BJ (cell line): ENCODE measurements at regions not wholly inside any gene's neighbourhood (a gene's known extent, or its start where the extent isn't known, plus 50 kb on each side); places are given as distances from the start of the nearest gene placed in this dataset.

Source experiments
- CTCF ChIA-PET: fragments of 350-600 bp; formaldehyde crosslinking; extraction: SDS; loops from one replicate; lab custom pipeline; 2021; ENCODE audit warnings: antibody characterized with exemption, inconsistent platforms; lab: Yijun Ruan, JAX
- POLR2A ChIA-PET: fragments of 300-600 bp; sonication (Branson Sonifier 250); formaldehyde crosslinking; extraction: SDS; loops from one replicate; lab custom pipeline; 2021; ENCODE audit warnings: antibody characterized with exemption; lab: Charles Lee
- DNase-seq: peaks from one replicate; pipeline ENCODE4 v3.0.0-alpha.2; 2011; ENCODE audit warnings: low read depth
- H3K27me3 ChIP-seq: 2 replicates; pipeline ENCODE4 v1.6.0; 2011; ENCODE audit warnings: low read length; ENCODE audit not compliant: control insufficient read depth, insufficient read depth
- H3K36me3 ChIP-seq: 2 replicates; pipeline ENCODE4 v1.5.1; 2011; ENCODE audit warnings: low read length; ENCODE audit not compliant: control insufficient read depth, insufficient read depth
- H3K4me3 ChIP-seq: 2 replicates; pipeline ENCODE4 v1.5.1; 2011; ENCODE audit warnings: low read depth, mild to moderate bottlenecking, control low read depth, low read length
- TF ChIP-seq, protein P1 (sequence below): IDR thresholded peaks from 2 replicates; pipeline ENCODE4 v1.5.1; 2011; ENCODE audit warnings: low read depth, mild to moderate bottlenecking, control low read depth, inconsistent platforms, low read length, moderate library complexity; ENCODE audit not compliant: insufficient read depth

DNA sequence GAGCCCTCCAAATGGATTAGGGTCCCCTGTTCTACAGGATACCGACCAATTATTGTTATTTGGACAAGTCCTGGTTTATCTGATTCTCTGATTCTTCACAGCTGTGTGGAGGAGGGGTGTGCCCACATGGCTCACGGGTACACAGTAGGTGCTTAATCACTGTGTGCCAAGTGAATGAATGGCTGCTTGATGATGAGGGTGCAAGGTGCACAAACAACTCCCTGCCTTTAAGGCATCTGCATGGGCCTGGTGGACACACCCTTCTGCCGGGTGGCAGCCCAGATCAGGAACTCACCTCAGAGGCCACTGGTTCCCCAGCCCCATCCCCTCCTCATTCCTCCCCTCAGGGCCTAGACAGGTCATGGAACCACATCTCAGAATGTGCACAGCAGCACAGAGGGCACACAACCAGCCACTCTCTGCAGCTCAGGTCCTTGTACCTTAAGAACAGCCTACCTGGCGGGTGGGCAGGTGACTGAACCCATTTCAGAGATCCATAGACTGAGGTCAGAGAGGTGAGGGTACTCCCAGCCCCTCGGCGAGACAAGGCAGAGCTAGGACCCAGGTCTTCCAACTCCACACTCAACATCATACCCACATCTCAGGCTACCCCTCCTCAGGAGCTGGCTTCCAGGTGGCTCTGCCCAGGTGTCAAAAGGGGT is 50.3 kb downstream of the SHANK2 start:
- Histone ChIP-seq H3K36me3 (no peaks in the 10 kb centered on the region), H3K27me3 (peaks cover 4% of the 10 kb centered on the region; the same call in 1 of the 2 replicates), H3K4me3 (no peak overlapping the region)
- CTCF ChIA-PET = no interaction called here
- no peak for DNase-seq
- TF ChIP-seq, protein P1, sequence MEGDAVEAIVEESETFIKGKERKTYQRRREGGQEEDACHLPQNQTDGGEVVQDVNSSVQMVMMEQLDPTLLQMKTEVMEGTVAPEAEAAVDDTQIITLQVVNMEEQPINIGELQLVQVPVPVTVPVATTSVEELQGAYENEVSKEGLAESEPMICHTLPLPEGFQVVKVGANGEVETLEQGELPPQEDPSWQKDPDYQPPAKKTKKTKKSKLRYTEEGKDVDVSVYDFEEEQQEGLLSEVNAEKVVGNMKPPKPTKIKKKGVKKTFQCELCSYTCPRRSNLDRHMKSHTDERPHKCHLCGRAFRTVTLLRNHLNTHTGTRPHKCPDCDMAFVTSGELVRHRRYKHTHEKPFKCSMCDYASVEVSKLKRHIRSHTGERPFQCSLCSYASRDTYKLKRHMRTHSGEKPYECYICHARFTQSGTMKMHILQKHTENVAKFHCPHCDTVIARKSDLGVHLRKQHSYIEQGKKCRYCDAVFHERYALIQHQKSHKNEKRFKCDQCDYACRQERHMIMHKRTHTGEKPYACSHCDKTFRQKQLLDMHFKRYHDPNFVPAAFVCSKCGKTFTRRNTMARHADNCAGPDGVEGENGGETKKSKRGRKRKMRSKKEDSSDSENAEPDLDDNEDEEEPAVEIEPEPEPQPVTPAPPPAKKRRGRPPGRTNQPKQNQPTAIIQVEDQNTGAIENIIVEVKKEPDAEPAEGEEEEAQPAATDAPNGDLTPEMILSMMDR = no peak
- POLR2A ChIA-PET = no interaction called here

- ChIA-PET POLR2A (no interaction called here), CTCF (no interaction called here)
- TF ChIP-seq, protein P1 = no peak
- DNase-seq = no peak
- Histone ChIP-seq H3K36me3 (no peaks in the 10 kb centered on the region), H3K27me3 (peaks cover 4% of the 10 kb centered on the region; the same call in 1 of the 2 replicates), H3K4me3 (no peak overlapping the region)
These were observed 51.1 kb downstream of the SHANK2 start for GRCh38 chr11:71201231-71201630.

DNA sequence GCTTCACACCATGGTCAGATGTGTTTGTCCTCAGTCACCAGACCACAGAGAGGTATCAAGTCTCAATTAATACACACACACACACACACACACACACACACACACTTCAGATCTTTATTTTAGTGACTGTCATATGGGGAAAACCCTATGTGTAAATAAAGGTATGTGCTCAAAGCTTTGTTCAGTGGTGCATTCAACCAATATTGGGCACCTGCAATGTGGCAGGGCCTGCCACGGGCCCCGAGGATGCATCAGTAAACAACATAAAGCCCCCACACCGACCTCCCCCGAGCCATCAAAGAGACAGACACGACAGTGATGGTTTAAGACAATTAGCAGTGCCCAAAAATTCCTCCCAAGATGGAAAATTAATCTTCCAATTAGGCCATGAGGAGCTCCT is 51.6 kb downstream of the SHANK2 start:
- DNase-seq = no peak
- Histone ChIP-seq H3K27me3 (no peaks in the 10 kb centered on the region; the same call in 1 of the 2 replicates), H3K36me3 (no peaks in the 10 kb centered on the region), H3K4me3 (no peak overlapping the region)
- ChIA-PET CTCF (no interaction called here), POLR2A (interaction anchor here (0.6 kb wide), 1 partner anchor 104 kb away, joined by 5 read pairs; no protein-coding TSS in a partner anchor)
- TF ChIP-seq, protein P1 = no peak

DNA sequence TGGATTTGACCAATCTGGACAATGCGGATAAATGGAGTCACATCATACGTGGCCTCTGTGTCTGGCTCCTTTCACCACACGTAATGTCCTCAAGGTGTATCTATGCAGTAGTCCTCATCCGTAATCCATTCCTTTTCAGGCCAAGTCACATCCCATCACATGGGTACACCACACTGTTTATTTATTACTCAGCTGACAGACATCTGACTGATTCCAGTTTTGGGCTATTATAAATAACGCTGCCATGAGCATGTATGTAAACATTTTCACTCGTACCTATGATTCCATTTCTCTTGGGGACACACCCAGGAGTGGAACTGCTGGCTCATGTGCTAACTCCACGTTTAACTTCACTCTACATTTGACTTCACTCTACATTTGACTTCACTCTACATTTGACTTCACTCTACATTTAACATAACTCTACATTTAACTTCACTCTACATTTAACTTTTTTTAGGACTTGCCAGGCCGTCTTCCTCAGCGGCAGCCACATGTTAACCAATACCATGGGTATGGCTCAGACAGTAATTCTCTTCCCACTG is 52.1 kb downstream of the SHANK2 start:
- POLR2A ChIA-PET = interaction anchor here (0.6 kb wide), 2 partner anchors 8 to 103 kb away, joined by 3 to 5 read pairs; no protein-coding TSS in a partner anchor
- H3K36me3 ChIP-seq = no peaks in the 10 kb centered on the region
- TF ChIP-seq, protein P1 = no peak
- CTCF ChIA-PET = no interaction called here
- no peaks in the 10 kb centered on the region for H3K27me3 ChIP-seq
- no peak for DNase-seq
- H3K4me3 ChIP-seq = no peak overlapping the region

DNA sequence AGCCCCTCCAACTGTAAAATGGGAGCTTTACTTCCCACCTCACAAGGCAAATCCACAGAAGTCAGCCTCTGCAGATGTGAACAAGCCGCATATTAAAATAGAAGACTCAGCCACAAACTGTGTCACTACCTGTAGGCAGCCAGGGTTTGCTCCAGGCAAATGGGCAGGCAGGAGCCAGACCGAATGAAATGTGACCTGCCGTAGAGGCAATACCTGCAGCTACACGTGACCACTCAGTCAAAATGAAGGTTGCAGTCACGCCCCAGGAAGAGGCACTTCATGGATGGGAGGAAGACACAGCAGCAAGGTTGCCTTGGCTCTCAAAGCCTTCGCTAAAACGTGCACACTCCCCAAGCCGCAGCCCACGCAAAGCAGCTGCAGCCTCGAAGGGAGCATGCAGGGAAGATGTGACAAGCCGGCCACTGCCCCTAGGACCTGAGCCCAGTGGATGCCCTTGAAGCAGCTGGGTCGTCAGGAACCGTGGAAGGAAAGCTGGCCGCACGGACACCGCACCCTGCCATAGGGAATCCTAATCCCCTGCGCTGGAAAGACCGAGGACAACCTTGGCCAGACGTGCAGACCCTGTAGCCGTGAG is 53.1 kb downstream of the SHANK2 start:
- POLR2A ChIA-PET = interaction anchor here (0.6 kb wide), 1 partner anchor 9 kb away, joined by 3 read pairs; no protein-coding TSS in a partner anchor
- CTCF ChIA-PET = no interaction called here
- no peak for DNase-seq
- no peak overlapping the region for H3K4me3 ChIP-seq
- TF ChIP-seq, protein P1 = no peak
- H3K36me3 ChIP-seq = no peaks in the 10 kb centered on the region
- no peaks in the 10 kb centered on the region for H3K27me3 ChIP-seq
